ENCODE measurements at regions not wholly inside any gene's neighbourhood (a gene's known extent, or its start where the extent isn't known, plus 50 kb on each side); places are given as distances from the start of the nearest gene placed in this dataset.
A peak's percentile ranks its signal among the peaks of the same experiment; 100 is the strongest.

DNA sequence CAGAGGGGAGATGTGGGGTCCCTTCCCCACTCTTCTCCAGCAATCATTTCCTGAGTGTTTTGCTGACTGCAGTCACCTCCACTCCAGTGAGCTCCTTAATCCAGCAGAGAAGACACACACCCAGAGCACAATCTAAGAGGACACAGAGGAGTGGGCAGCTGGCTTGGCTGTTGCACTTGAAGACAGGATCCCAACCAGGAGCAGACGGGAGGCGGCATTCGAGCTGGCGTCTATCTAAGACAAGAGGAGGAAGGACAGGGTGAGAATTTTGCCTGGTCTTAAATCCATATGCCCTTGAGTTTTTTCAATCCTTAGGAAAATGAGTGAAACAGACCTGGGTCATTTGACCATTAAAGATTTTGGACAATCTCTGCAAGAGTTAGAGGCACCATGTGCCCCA is 56.1 kb upstream of the SIM2 start:
- H3K4me1 ChIP-seq (ENCODE audit: control insufficient read depth, insufficient read depth, low read length), result peaks cover 15% of the 10 kb centered on the region
- ChIA-PET POLR2A (no interaction called here), CTCF (interaction anchor here (0.7 to 6.2 kb wide), 4 partner anchors 12 to 285 kb away, joined by 3 to 60 read pairs (median 4); no protein-coding TSS in a partner anchor)
- H3K36me3 ChIP-seq (ENCODE audit: control insufficient read depth in 2 of 2, insufficient read depth in 1 of 2, low read length in 2 of 2), result no peaks in the 10 kb centered on the region
- H3K27ac ChIP-seq (ENCODE audit: extremely low read depth, low read depth, low read length), result no peak overlapping the region
- no peaks in the 10 kb centered on the region for H3K9me3 ChIP-seq (ENCODE audit: control insufficient read depth, insufficient read depth, low read depth, low read length)
- H3K4me3 ChIP-seq (ENCODE audit: low read depth, low read length), result no peak overlapping the region
- TF ChIP-seq ZNF138 (tag by site-specific recombination; IDR thresholded peaks at IDR 0.05; ENCODE audit: borderline replicate concordance) (no peak), SP7 (tag by site-specific recombination; IDR thresholded peaks at IDR 0.05) (no peak), ZNF843 (tag by site-specific recombination; IDR thresholded peaks at IDR 0.05) (no peak), ZNF404 (tag by site-specific recombination; IDR thresholded peaks at IDR 0.05) (no peak), ZNF792 (tag by site-specific recombination; IDR thresholded peaks at IDR 0.05) (no peak), REPIN1 (tag by site-specific recombination; IDR thresholded peaks at IDR 0.05; ENCODE audit: low read depth) (no peak), GLIS1 (tag by site-specific recombination; IDR thresholded peaks at IDR 0.05) (no peak), PRDM1 (tag by site-specific recombination; IDR thresholded peaks at IDR 0.05) (no peak)
- TF ChIP-seq, protein P1, sequence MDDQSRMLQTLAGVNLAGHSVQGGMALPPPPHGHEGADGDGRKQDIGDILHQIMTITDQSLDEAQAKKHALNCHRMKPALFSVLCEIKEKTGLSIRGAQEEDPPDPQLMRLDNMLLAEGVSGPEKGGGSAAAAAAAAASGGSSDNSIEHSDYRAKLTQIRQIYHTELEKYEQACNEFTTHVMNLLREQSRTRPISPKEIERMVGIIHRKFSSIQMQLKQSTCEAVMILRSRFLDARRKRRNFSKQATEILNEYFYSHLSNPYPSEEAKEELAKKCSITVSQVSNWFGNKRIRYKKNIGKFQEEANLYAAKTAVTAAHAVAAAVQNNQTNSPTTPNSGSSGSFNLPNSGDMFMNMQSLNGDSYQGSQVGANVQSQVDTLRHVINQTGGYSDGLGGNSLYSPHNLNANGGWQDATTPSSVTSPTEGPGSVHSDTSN (CRISPR knock-in tag; IDR thresholded peaks at IDR 0.05), result no peak
- TF ChIP-seq, protein P2, sequence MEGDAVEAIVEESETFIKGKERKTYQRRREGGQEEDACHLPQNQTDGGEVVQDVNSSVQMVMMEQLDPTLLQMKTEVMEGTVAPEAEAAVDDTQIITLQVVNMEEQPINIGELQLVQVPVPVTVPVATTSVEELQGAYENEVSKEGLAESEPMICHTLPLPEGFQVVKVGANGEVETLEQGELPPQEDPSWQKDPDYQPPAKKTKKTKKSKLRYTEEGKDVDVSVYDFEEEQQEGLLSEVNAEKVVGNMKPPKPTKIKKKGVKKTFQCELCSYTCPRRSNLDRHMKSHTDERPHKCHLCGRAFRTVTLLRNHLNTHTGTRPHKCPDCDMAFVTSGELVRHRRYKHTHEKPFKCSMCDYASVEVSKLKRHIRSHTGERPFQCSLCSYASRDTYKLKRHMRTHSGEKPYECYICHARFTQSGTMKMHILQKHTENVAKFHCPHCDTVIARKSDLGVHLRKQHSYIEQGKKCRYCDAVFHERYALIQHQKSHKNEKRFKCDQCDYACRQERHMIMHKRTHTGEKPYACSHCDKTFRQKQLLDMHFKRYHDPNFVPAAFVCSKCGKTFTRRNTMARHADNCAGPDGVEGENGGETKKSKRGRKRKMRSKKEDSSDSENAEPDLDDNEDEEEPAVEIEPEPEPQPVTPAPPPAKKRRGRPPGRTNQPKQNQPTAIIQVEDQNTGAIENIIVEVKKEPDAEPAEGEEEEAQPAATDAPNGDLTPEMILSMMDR (tag by site-specific recombination; IDR thresholded peaks at IDR 0.05), result no peak
- TF ChIP-seq, protein P3, sequence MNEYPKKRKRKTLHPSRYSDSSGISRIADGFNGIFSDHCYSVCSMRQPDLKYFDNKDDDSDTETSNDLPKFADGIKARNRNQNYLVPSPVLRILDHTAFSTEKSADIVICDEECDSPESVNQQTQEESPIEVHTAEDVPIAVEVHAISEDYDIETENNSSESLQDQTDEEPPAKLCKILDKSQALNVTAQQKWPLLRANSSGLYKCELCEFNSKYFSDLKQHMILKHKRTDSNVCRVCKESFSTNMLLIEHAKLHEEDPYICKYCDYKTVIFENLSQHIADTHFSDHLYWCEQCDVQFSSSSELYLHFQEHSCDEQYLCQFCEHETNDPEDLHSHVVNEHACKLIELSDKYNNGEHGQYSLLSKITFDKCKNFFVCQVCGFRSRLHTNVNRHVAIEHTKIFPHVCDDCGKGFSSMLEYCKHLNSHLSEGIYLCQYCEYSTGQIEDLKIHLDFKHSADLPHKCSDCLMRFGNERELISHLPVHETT (tag by site-specific recombination; IDR thresholded peaks at IDR 0.05), result no peak
- TF ChIP-seq, protein P4, sequence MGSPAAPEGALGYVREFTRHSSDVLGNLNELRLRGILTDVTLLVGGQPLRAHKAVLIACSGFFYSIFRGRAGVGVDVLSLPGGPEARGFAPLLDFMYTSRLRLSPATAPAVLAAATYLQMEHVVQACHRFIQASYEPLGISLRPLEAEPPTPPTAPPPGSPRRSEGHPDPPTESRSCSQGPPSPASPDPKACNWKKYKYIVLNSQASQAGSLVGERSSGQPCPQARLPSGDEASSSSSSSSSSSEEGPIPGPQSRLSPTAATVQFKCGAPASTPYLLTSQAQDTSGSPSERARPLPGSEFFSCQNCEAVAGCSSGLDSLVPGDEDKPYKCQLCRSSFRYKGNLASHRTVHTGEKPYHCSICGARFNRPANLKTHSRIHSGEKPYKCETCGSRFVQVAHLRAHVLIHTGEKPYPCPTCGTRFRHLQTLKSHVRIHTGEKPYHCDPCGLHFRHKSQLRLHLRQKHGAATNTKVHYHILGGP (tag by site-specific recombination; IDR thresholded peaks at IDR 0.05), result no peak
- TF ChIP-seq, protein P5, sequence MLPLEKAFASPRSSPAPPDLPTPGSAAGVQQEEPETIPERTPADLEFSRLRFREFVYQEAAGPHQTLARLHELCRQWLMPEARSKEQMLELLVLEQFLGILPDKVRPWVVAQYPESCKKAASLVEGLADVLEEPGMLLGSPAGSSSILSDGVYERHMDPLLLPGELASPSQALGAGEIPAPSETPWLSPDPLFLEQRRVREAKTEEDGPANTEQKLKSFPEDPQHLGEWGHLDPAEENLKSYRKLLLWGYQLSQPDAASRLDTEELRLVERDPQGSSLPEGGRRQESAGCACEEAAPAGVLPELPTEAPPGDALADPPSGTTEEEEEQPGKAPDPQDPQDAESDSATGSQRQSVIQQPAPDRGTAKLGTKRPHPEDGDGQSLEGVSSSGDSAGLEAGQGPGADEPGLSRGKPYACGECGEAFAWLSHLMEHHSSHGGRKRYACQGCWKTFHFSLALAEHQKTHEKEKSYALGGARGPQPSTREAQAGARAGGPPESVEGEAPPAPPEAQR (tag by site-specific recombination; IDR thresholded peaks at IDR 0.05), result no peak
- TF ChIP-seq, protein P6, sequence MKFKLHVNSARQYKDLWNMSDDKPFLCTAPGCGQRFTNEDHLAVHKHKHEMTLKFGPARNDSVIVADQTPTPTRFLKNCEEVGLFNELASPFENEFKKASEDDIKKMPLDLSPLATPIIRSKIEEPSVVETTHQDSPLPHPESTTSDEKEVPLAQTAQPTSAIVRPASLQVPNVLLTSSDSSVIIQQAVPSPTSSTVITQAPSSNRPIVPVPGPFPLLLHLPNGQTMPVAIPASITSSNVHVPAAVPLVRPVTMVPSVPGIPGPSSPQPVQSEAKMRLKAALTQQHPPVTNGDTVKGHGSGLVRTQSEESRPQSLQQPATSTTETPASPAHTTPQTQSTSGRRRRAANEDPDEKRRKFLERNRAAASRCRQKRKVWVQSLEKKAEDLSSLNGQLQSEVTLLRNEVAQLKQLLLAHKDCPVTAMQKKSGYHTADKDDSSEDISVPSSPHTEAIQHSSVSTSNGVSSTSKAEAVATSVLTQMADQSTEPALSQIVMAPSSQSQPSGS (tag by site-specific recombination; IDR thresholded peaks at IDR 0.05; ENCODE audit: low read depth), result no peak

DNA sequence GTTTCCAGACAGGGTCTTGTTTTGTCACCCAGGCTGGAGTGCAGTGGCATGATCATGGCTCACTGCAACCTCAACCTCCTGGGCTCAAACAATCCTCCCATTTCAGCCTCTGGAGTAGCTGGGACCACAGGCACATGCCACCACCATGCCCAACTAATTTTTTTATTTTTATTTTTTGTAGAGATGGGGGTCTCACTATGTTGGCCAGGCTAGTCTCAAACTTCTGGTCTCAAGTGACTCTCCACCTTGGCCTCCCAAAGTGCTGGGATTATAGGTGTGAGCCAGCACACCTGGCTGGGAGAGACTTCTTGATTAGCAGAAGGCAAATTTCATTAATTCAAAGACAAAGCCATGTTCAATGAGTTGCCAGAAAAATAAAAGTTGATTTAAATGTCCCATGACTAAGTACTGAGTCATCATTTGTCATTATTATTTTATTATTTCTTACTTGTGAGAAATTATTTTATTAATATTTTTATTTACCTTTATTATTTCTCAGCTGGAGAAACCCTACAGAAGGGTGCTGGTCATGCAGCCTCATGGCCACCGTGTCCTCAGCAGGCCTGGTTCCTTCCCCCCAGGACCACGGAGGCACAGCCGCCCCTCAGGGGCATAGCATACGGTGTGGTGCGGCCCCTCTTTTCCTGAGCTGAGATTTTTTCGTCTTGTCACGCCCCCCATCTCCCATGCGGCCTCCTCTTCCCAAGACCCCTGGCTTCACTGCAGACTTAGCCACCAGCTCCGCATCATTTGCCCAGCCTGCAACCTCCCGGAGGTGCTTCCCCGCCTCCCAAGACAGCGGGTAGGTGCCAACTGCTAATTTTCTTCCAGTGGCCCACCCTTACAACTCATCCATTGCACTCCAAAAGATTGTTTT is 55.3 kb upstream of the SIM2 start:
- Histone ChIP-seq H3K4me1 (ENCODE audit: control insufficient read depth, insufficient read depth, low read length) (peaks cover 15% of the 10 kb centered on the region), H3K9me3 (ENCODE audit: control insufficient read depth, insufficient read depth, low read depth, low read length) (no peaks in the 10 kb centered on the region), H3K4me3 (ENCODE audit: low read depth, low read length) (no peak overlapping the region), H3K36me3 (ENCODE audit: control insufficient read depth in 2 of 2, insufficient read depth in 1 of 2, low read length in 2 of 2) (no peaks in the 10 kb centered on the region), H3K27ac (ENCODE audit: extremely low read depth, low read depth, low read length) (no peak overlapping the region)
- ChIA-PET CTCF (interaction anchor here (1.1 to 6.2 kb wide), 3 partner anchors 13 to 224 kb away, joined by 4 to 60 read pairs (median 4); no protein-coding TSS in a partner anchor), POLR2A (no interaction called here)
- TF ChIP-seq ZNF121 (tag by site-specific recombination; IDR thresholded peaks at IDR 0.05) (peak; percentile 92), GFI1B (tag by site-specific recombination; IDR thresholded peaks at IDR 0.05) (no peak)

Data from HEK293 (cell line).